GM12874 (cell line): ENCODE measurements at regions not wholly inside any gene's neighbourhood (a gene's known extent, or its start where the extent isn't known, plus 50 kb on each side); places are given as distances from the start of the nearest gene placed in this dataset.

Source experiments
- CTCF ChIP-seq: IDR thresholded peaks from 2 replicates; pipeline ENCODE4 v1.5.1; 2011; ENCODE audit warnings: low read depth, mild to moderate bottlenecking, control low read depth, low read length, moderate library complexity; ENCODE audit not compliant: insufficient read depth

GRCh38 chr7:153090209-153090608 is 330.7 kb downstream of the ACTR3B start:
- no peak for TF ChIP-seq CTCF

- TF ChIP-seq CTCF, result no peak
Measured at GRCh38 chr7:153090764-153091163, 331.2 kb downstream of the ACTR3B start.

- no peak for TF ChIP-seq CTCF
Measured at GRCh38 chr7:153091477-153091876, 331.9 kb downstream of the ACTR3B start.

- TF ChIP-seq CTCF, result no peak
Measured at GRCh38 chr7:153097511-153098201, 338.1 kb downstream of the ACTR3B start.

GRCh38 chr7:153099235-153099634 is 339.7 kb downstream of the ACTR3B start:
- no peak for TF ChIP-seq CTCF

- no peak for TF ChIP-seq CTCF
Measured at GRCh38 chr7:153100691-153101237, 341.2 kb downstream of the ACTR3B start.

GRCh38 chr7:153103202-153103601 is 343.6 kb downstream of the ACTR3B start:
- no peak for TF ChIP-seq CTCF
